H1 (cell line): ENCODE measurements at regions not wholly inside any gene's neighbourhood (a gene's known extent, or its start where the extent isn't known, plus 50 kb on each side); places are given as distances from the start of the nearest gene placed in this dataset.

Experiments
- BACH1 ChIP-seq: IDR thresholded peaks from 2 replicates; pipeline ENCODE4 v1.6.1; 2012; ENCODE audit warnings: low read length, improper control_type of control experiment
- BCL11A ChIP-seq, 2 experiments: IDR thresholded peaks; one replicate each; pipeline ENCODE4 v1.6.1; 2011; ENCODE audit warnings: low read depth in 2 of 2, low read length in 2 of 2, mild to moderate bottlenecking in 2 of 2
- CHD1 ChIP-seq: IDR thresholded peaks from 2 replicates; pipeline ENCODE4 v1.6.1; 2012; ENCODE audit warnings: low read depth, low read length, improper control_type of control experiment
- GABPA ChIP-seq: IDR thresholded peaks from 2 replicates; pipeline ENCODE4 v1.6.1; 2011; ENCODE audit warnings: mild to moderate bottlenecking, low read length, moderate library complexity, borderline replicate concordance; ENCODE audit not compliant: insufficient read depth
- HDAC2 ChIP-seq, 2 experiments: fragments of 300-600 bp in 1 of 2; sonication (generic) in 1 of 2; IDR thresholded peaks; 2 replicates each; pipeline ENCODE4 v1.6.1; 2011 to 2012; ENCODE audit warnings: low read depth in 2 of 2, low read length in 2 of 2, mild to moderate bottlenecking in 2 of 2, moderate library complexity in 2 of 2, borderline replicate concordance in 1 of 2, inconsistent platforms in 1 of 2
- POLR2AphosphoS5 ChIP-seq: IDR thresholded peaks from 2 replicates; pipeline ENCODE4 v1.6.1; 2011; ENCODE audit warnings: low read depth, low read length
- TF ChIP-seq, protein P1 (sequence below): IDR thresholded peaks from 2 replicates; pipeline ENCODE4 v1.6.1; 2012; ENCODE audit warnings: low read length, inconsistent platforms

DNA sequence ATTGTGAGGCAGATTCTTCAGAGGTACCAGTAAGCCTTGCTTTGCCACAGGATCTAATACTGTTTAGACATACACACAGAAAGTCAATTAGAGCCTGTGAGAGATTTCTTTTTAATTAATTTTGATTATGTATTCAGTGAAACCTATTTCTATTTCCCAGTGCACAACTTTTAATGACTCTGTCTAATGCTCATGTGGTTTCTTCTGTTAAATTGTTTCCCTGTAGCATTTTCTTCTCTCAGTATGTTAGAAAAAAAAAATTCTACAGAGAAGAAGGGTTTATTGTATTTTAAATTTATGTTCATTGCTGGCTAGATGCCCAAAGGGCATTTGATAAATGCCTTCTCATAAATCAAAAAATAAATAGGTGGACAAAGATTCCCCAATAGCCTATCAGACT, 293.7 kb downstream of the C6orf118 start (continued):
- no peak for TF ChIP-seq HDAC2 (IDR thresholded peaks at IDR 0.05; ENCODE audit: borderline replicate concordance in 1 of 2, low read depth in 2 of 2, low read length in 2 of 2)
- TF ChIP-seq GABPA: no peak
- no peak for TF ChIP-seq BCL11A (IDR thresholded peaks at IDR 0.05; ENCODE audit: low read depth in 2 of 2, low read length in 2 of 2)
- TF ChIP-seq BACH1: no peak
- TF ChIP-seq CHD1: no peak
- TF ChIP-seq, protein P1, sequence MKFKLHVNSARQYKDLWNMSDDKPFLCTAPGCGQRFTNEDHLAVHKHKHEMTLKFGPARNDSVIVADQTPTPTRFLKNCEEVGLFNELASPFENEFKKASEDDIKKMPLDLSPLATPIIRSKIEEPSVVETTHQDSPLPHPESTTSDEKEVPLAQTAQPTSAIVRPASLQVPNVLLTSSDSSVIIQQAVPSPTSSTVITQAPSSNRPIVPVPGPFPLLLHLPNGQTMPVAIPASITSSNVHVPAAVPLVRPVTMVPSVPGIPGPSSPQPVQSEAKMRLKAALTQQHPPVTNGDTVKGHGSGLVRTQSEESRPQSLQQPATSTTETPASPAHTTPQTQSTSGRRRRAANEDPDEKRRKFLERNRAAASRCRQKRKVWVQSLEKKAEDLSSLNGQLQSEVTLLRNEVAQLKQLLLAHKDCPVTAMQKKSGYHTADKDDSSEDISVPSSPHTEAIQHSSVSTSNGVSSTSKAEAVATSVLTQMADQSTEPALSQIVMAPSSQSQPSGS: no peak
- TF ChIP-seq POLR2AphosphoS5: no peak
